OCI-M2 (cell line): ENCODE measurements at regions not wholly inside any gene's neighbourhood (a gene's known extent, or its start where the extent isn't known, plus 50 kb on each side); places are given as distances from the start of the nearest gene placed in this dataset.

Source experiments
- DNase-seq: peaks from one replicate; lab custom pipeline; 2025; ENCODE audit not compliant: unreplicated experiment; lab: John Stamatoyannopoulos, UW

DNA sequence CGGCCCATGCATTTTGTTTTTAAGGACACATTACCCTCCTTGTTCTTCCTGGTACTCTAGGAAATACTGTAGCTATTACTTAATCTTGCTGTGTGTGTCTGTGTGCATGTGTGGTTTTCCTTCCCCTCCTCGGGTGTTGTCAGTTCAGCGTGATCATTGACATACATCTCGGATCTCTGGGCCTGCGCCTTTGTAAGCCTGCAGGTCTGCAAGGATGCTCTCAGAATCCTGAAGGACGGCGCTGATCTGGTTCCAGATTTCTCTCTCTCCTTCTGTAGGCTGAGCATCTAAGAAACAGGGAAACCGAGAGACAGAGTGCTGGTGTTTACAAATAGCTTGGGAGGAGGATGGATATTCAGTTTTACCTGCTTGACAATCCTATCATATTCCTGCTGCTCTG, 100.2 kb downstream of the CYRIA start:
- no peak for DNase-seq

GRCh38 chr2:16561676-16562075, 104.0 kb downstream of the CYRIA start:
- DNase-seq = no peak

DNA sequence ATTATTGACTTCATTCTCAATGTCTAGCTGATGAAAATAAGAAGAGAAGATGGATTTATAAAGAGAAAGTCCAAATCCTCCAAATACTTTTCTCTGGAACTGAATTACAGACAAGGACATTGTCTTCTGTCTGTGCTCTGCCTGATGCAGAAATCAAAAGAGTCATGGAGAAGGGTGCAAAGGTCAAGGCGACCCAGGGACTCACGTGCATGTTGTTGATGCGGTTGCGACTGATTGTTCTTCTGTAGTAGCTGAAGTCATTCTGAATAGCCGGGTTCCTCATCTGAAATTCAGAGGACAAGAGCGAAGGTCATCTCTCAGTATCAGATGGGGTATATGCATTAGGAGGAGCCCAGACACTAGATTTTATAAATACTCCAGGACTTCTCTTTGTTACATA, 104.4 kb downstream of the CYRIA start:
- no peak for DNase-seq

- no peak for DNase-seq
Observed at GRCh38 chr2:16559278-16560067, 106.2 kb downstream of the CYRIA start.

DNA sequence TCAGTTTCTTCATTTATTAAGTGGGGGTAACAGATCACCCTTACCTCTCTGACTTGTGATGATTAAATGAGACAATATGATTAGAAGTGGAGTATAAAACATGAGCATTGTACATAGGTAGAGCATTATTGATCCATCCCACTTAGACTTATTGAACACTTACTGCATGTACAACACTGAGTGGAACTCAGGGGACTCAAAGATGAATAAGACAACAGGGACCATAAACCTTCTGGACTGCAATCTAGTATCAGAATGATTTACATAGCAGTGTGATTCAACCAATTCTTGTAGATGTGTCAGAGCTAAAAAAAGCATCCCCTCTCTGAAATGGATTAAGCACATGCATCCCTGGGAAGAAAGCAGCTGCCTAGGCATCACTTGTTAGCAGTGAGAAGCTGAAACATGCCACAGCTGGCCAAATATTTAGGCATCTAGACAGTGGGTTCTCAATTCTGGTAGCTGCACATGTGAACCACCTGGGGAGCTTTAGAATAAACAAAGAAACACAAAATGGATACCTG, 111.5 kb downstream of the CYRIA start:
- DNase-seq = no peak

- DNase-seq = no peak
Observed at GRCh38 chr2:16553226-16553625, 112.4 kb downstream of the CYRIA start.

- no peak for DNase-seq
Observed at GRCh38 chr2:16552202-16552601, 113.4 kb downstream of the CYRIA start.

GRCh38 chr2:16548036-16548435, 117.6 kb downstream of the CYRIA start:
- no peak for DNase-seq

DNA sequence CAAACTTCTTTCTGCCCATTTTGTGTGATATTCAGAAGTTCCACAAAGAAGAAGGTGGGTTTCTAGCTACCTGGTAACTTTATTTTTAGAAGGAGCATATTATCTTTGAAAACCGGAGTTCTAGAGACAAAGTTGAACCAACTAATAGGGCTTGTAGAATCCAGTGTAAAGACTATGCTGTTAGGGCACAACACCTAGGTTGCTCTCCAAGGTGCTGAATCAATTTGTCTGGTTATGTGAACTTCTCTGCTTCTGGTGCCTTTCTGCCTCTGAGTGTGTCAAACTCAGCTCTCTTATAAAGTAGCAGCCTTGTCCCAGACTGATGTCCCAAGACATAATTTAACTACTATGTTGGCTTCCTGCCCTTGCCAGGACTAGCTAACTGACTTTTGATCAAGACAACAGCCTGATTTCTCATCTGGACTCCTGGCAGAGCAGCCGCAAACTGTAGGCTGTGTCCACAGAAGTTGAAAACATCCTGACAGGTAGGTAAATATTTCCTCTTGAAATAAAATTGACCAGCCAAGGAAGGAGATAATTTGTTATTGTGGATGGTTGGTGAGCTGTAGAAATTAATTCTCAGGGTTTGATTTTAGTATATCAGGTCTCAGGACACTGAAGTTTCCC, 119.4 kb downstream of the CYRIA start:
- DNase-seq = no peak

DNA sequence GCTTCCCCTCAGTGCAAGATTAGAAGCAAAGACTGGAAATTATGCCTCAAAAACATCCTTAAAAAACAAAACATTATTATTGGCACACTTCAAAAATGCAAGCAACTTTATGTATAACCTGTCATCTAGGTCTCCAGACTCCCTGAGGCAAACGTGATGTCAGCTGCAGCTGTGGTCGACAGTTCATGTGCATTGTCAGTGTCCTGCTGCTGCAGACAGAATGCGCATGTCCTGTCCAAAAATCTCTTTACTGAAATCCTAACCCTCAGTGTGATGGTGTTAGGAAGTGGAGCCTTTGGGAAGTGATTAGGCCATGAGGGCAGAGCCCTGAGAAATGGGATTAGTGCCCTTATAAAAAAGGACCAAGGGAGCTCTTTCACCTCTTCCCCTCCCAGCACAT, 126.9 kb downstream of the CYRIA start:
- no peak for DNase-seq

DNA sequence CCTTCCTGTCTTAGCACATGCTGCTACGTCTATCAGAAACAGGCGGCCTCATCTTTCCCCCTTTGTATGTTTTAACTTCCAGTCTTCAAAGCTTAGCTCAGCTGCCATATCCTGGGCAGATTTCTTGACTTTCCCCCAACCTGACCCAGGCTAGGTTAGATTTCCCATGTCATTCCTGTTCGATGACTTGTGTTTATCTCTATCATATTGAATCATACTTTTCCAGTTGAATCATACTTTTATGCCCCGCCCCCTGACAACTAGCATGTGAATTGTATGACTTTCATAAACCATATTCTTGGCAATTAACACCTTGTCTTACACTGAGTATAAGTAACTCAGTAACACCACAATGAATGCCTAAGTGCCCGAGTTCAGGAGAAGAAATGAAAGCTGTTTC, 128.3 kb downstream of the CYRIA start:
- DNase-seq = no peak

DNA sequence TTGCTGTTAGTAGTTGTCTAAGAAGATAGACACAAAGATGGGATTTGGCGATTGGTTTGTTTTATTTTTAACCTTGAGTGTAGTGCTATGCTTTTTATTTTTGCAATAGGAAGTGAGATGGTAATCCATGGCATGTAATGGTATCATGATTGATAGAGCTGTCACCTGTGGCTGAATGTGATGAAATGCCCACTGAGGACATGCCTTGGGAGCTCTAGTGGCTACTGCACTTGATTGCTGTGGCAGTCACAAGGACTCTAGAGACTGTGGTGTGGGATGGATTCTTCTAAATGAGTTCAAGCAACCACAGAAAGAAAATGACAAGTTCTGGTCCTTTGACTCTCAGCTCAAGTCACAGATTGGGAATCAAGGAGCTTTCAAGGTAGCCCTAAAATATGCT, 139.4 kb downstream of the CYRIA start:
- no peak for DNase-seq

DNA sequence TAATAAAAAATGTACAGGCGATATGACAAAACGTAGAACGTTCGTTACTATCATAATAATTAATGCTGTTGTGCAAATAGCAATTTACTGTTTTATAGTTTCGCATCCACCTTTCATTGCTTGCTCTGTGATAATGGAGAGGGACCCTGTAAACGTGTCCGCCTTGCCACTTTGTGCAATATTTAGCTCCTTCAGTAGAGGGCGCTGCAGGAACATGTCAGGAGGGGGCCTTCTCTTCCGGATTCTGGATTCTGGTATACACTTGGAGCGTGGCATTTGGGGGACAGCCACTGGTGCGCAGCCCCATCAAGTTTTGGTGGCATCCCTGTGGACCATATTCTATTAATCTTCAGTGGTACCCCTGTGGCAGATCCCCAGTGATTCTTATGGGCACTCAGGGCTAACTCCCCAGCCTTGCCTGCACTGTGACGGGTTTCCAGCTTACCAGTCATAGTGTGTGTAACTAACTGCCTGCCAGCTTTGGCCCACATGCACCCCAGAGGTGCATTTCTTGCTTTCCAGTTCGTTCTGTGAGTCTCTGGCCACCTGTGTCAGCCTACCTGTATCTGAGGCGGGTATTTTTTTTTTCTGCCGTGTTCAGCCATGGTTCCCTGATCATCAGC, 140.3 kb downstream of the CYRIA start:
- DNase-seq = no peak

DNA sequence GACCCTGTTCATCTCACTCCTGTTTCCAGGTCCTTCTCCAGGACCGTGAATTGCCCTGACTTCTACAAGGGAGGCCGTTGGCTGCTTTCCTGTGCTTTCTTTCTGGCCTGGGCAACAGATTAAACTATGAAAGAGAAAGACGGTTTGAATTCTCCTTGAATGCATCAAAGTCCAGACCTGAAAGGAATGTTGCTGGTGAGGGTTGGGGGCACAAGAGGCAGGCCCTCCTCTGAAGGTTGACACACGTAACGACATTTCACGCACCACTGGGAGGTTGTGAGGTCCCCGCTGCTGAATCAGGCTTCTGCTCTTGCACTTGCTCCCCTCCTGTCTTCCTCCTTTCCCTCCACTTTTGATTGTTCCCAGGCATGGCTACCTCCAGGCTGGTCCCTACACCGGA, 141.9 kb downstream of the CYRIA start:
- no peak for DNase-seq

- DNase-seq = no peak
Observed at GRCh38 chr2:16522031-16522831, 143.4 kb downstream of the CYRIA start.

DNA sequence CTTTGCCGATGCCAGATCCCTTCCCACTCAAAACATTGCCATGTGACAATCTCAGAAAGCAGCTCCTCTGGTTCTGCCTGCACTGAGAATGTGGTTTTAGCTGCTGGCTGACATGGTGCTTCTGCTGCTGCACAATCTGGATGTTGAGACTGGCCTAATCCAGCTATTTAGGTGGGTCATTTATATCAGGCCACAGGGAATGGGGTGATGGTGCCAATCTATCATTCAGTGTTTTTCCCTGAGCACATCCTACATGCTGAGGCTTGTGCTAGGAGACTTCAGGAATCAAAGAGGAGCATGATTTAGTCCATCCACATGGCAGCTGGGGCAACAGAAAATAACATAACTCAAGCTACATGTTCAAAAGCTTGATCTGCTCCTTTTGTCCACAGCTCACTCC, 144.7 kb downstream of the CYRIA start:
- DNase-seq = no peak

DNA sequence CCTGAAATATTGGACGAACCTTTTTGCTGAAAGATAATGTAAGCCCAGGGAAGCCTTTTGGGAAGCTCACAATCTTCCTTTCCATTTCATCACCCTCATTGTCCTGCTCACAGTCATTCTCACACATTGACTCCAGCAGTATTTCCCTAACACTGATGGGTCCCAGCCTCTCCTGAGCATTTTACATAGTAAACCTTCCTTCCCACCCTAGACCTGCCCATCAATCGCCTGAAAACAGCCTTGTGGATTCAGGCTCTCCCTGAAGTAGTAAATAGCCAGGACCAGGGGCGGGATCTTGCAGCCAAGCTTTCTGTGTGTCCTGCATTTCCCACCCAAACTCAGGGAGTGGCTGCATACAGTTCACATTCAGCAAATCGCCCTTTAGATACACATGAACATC, 149.9 kb downstream of the CYRIA start:
- no peak for DNase-seq

- no peak for DNase-seq
Observed at GRCh38 chr2:16513626-16514025, 152.0 kb downstream of the CYRIA start.

- no peak for DNase-seq
Observed at GRCh38 chr2:16511041-16511440, 154.6 kb downstream of the CYRIA start.

- DNase-seq = no peak
Observed at GRCh38 chr2:16509042-16509441, 156.6 kb downstream of the CYRIA start.

GRCh38 chr2:16508490-16508851, 157.2 kb downstream of the CYRIA start:
- DNase-seq = no peak
